GM23338 (cell line): ENCODE measurements at regions not wholly inside any gene's neighbourhood (a gene's known extent, or its start where the extent isn't known, plus 50 kb on each side); places are given as distances from the start of the nearest gene placed in this dataset.

Experiments
- ATAC-seq: fragments of 200-7000 bp; cut with Tn5 transposase; 3 replicates; pipeline ENCODE4 v1.9.1; 2020
- DNase-seq: peaks from one replicate; pipeline ENCODE4 v3.0.0-alpha.2; 2015; ENCODE audit warnings: low spot score
- H2AFZ ChIP-seq: fragments of 200-600 bp; sonication (generic); 2 replicates; pipeline ENCODE4 v1.8.0; 2016; ENCODE audit warnings: antibody characterized with exemption, mild to moderate bottlenecking, moderate library complexity
- H3F3A ChIP-seq: fragments of 200-600 bp; sonication (generic); replicated peaks from 2 replicates; pipeline ENCODE4 v1.8.0; 2017; ENCODE audit warnings: antibody characterized with exemption, mixed run types, low read depth
- H3K27ac ChIP-seq: fragments of 200-600 bp; sonication (generic); 2 replicates; pipeline ENCODE4 v1.6.1; 2016; ENCODE audit warnings: low read depth
- H3K27me3 ChIP-seq: fragments of 200-600 bp; sonication (generic); 2 replicates; pipeline ENCODE4 v1.8.0; 2016; ENCODE audit warnings: mild to moderate bottlenecking, mixed run types, moderate library complexity; ENCODE audit not compliant: insufficient read depth
- H3K36me3 ChIP-seq: fragments of 200-600 bp; sonication (generic); 2 replicates; pipeline ENCODE4 v1.8.0; 2016; ENCODE audit warnings: mild to moderate bottlenecking; ENCODE audit not compliant: insufficient read depth
- H3K4me1 ChIP-seq: fragments of 200-600 bp; sonication (generic); 2 replicates; pipeline ENCODE4 v1.8.0; 2016; ENCODE audit warnings: mild to moderate bottlenecking, moderate library complexity; ENCODE audit not compliant: insufficient read depth
- H3K4me2 ChIP-seq: fragments of 200-600 bp; sonication (generic); 2 replicates; pipeline ENCODE4 v1.7.1; 2017; ENCODE audit warnings: mixed run types
- H3K4me3 ChIP-seq: fragments of 200-600 bp; sonication (generic); 2 replicates; pipeline ENCODE4 v1.6.1; 2016; ENCODE audit warnings: mixed run types
- H3K79me2 ChIP-seq: fragments of 200-600 bp; sonication (generic); replicated peaks from 2 replicates; pipeline ENCODE4 v1.8.0; 2017; ENCODE audit warnings: mild to moderate bottlenecking; ENCODE audit not compliant: insufficient read depth
- H3K9me2 ChIP-seq: fragments of 200-600 bp; sonication (generic); 2 replicates; pipeline ENCODE4 v1.8.0; 2017; ENCODE audit not compliant: insufficient read depth
- H4K20me1 ChIP-seq: fragments of 200-600 bp; sonication (generic); replicated peaks from 2 replicates; pipeline ENCODE4 v1.8.0; 2017; ENCODE audit warnings: mild to moderate bottlenecking; ENCODE audit not compliant: insufficient read depth
- H3K27ac Mint-ChIP-seq: 2 replicates; pipeline ENCODE4 v1.8.0; 2020; ENCODE audit warnings: inconsistent platforms, mild to moderate bottlenecking, moderate library complexity, mixed read lengths
- H3K27me3 Mint-ChIP-seq: 3 replicates; pipeline ENCODE4 v1.8.0; 2022; ENCODE audit warnings: low read depth, mild to moderate bottlenecking, moderate library complexity, mixed read lengths, inconsistent platforms; ENCODE audit not compliant: insufficient read depth, poor library complexity
- H3K36me3 Mint-ChIP-seq: 3 replicates; pipeline ENCODE4 v1.8.0; 2021; ENCODE audit warnings: low read depth, mild to moderate bottlenecking, inconsistent platforms, moderate library complexity, mixed read lengths
- H3K4me1 Mint-ChIP-seq: 3 replicates; pipeline ENCODE4 v1.8.0; 2020; ENCODE audit warnings: mild to moderate bottlenecking, inconsistent platforms, mixed read lengths
- H3K4me3 Mint-ChIP-seq: 3 replicates; pipeline ENCODE4 v1.8.0; 2021; ENCODE audit warnings: moderate library complexity, mild to moderate bottlenecking, inconsistent platforms, mixed read lengths
- H3K9me3 Mint-ChIP-seq: 3 replicates; pipeline ENCODE4 v1.8.0; 2020; ENCODE audit warnings: moderate library complexity, mild to moderate bottlenecking, inconsistent platforms, mixed read lengths
- CREB1 ChIP-seq: fragments of 250-450 bp; sonication (Bioruptor Pico); IDR thresholded peaks from 2 replicates; pipeline ENCODE4 v1.5.0; 2020; ENCODE audit warnings: low read depth, mild to moderate bottlenecking, moderate library complexity
- ETS1 ChIP-seq: IDR thresholded peaks from 2 replicates; pipeline ENCODE4 v1.6.1; 2016; ENCODE audit warnings: antibody characterized with exemption
- EZH2phosphoT487 ChIP-seq: fragments of 200-600 bp; sonication (generic); IDR thresholded peaks from one replicate; pipeline ENCODE4 v1.8.1; 2018; ENCODE audit warnings: antibody characterized with exemption; ENCODE audit not compliant: unreplicated experiment
- JUNB ChIP-seq: IDR thresholded peaks from one replicate; pipeline ENCODE4 v1.6.1; 2016; ENCODE audit warnings: antibody characterized with exemption; ENCODE audit not compliant: unreplicated experiment
- NANOG ChIP-seq: IDR thresholded peaks from 2 replicates; pipeline ENCODE4 v1.6.1; 2016; ENCODE audit warnings: antibody characterized with exemption, borderline replicate concordance
- POLR2AphosphoS5 ChIP-seq: IDR thresholded peaks from 2 replicates; pipeline ENCODE4 v1.6.1; 2016; ENCODE audit warnings: antibody characterized with exemption, low read depth
- REST ChIP-seq: IDR thresholded peaks from one replicate; pipeline ENCODE4 v1.6.1; 2018; ENCODE audit warnings: antibody characterized with exemption; ENCODE audit not compliant: unreplicated experiment
- STAT1 ChIP-seq: IDR thresholded peaks from one replicate; pipeline ENCODE4 v1.6.1; 2016; ENCODE audit warnings: antibody characterized with exemption; ENCODE audit not compliant: unreplicated experiment
- ZNF114 ChIP-seq: fragments of 250-450 bp; sonication (Bioruptor Pico); IDR thresholded peaks from 2 replicates; pipeline ENCODE4 v1.5.0; 2020; ENCODE audit warnings: mild to moderate bottlenecking, moderate library complexity
- ZNF331 ChIP-seq: fragments of 250-450 bp; sonication (Bioruptor Pico); IDR thresholded peaks from 2 replicates; pipeline ENCODE4 v1.5.0; 2020; ENCODE audit warnings: low read depth, mild to moderate bottlenecking, moderate library complexity
- TF ChIP-seq, protein P1 (sequence below), 2 experiments: fragments of 200-600 bp in 1 of 2; sonication (generic) in 1 of 2; conservative IDR thresholded peaks; 2 replicates each; pipeline versions ENCODE4 v1.5.1 to v1.6.1; 2016 to 2017; ENCODE audit warnings: antibody characterized with exemption in 2 of 2, low read depth in 2 of 2, mild to moderate bottlenecking in 2 of 2, moderate library complexity in 1 of 2

DNA sequence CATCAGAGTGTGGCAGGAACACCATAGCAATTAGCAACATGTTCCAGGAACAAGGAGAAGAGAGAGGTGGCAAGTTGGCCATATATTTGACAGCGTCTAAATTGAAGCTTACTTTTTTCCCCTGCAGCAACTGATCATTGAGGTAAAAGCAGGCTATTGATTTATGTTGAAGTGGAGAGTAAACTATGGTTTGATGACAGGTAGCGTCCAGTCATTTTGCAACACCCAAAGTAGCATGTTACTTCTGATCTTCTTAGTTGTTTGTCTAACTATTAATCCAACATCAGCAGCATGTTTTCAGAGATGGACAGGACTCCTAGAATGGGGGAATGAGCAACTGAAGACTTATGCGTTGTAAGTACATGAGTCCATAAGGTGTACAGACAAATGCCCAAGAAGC is 225.8 kb downstream of the ZPLD1 start:
- H3K27ac Mint-ChIP-seq, result no peak overlapping the region
- no peak overlapping the region for H3K27ac ChIP-seq
- ATAC-seq (no peak), DNase-seq (no peak)
- H3K79me2 ChIP-seq, result no peaks in the 10 kb centered on the region
- no peaks in the 10 kb centered on the region for H3K4me1 ChIP-seq
- no peaks in the 10 kb centered on the region for H3K4me1 Mint-ChIP-seq
- no peak overlapping the region for H3K4me2 ChIP-seq
- no peak overlapping the region for H3K4me3 Mint-ChIP-seq
- H3K27me3 ChIP-seq, result no peaks in the 10 kb centered on the region
- H3K4me3 ChIP-seq, result no peak overlapping the region
- H3K36me3 ChIP-seq, result no peaks in the 10 kb centered on the region
- H2AFZ ChIP-seq, result no peak overlapping the region
- no peaks in the 10 kb centered on the region for H3K36me3 Mint-ChIP-seq
- H3K9me2 ChIP-seq, result 0 out of 2 replicates have a peak, but pooled peaks cover 2% of the 10 kb centered on the region
- H3F3A ChIP-seq, result no peaks in the 10 kb centered on the region
- no peaks in the 10 kb centered on the region for H4K20me1 ChIP-seq
- H3K27me3 Mint-ChIP-seq, result no peaks in the 10 kb centered on the region
- H3K9me3 Mint-ChIP-seq, result peaks cover 3% of the 10 kb centered on the region; the same call in 1 of the 3 replicates
- TF ChIP-seq ETS1 (no peak), ZNF114 (no peak), POLR2AphosphoS5 (no peak), REST (no peak), STAT1 (no peak), JUNB (no peak)
- TF ChIP-seq, protein P1, sequence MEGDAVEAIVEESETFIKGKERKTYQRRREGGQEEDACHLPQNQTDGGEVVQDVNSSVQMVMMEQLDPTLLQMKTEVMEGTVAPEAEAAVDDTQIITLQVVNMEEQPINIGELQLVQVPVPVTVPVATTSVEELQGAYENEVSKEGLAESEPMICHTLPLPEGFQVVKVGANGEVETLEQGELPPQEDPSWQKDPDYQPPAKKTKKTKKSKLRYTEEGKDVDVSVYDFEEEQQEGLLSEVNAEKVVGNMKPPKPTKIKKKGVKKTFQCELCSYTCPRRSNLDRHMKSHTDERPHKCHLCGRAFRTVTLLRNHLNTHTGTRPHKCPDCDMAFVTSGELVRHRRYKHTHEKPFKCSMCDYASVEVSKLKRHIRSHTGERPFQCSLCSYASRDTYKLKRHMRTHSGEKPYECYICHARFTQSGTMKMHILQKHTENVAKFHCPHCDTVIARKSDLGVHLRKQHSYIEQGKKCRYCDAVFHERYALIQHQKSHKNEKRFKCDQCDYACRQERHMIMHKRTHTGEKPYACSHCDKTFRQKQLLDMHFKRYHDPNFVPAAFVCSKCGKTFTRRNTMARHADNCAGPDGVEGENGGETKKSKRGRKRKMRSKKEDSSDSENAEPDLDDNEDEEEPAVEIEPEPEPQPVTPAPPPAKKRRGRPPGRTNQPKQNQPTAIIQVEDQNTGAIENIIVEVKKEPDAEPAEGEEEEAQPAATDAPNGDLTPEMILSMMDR (conservative IDR thresholded peaks at IDR 0.05; ENCODE audit: low read depth in 2 of 2), result no peak

DNA sequence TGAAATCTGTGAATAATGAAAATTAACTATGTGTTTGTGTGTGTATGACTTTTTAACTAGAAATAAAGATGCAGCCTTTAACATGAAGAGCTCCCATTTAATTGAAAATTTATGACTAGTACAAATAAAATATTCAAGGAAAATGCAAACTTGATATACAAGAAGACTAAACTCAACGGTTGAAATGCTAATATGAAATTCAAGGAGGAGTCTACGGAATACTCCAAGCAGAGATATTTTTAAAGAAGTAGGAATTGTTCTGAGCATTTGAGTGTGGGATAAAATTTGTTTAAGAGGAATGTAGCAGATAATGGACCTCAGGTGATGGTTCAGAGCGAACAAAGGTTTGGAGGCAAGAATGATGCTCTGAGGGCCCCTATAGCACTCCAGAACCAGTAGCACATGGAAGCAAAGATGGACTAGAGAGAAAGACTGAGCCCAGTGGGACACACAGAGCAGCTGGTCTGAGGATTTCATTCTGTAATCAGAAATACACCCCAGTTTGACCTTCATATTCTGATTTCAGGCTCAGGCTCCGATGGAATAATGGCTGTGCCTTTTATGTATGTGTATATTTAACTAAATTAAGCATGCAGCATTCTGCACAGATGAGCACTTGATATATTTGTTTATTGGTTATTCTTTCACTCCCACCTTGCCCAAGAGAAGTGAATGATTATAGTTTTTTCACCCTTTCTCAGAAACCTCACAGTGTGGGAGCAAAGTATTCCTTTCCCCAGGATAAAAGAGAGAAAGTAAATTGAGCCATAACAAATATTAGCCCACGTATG is 227.1 kb downstream of the ZPLD1 start:
- H3K4me3 ChIP-seq, result no peak overlapping the region
- H3K27me3 ChIP-seq, result no peaks in the 10 kb centered on the region
- H3K9me3 Mint-ChIP-seq, result peaks cover 3% of the 10 kb centered on the region; the same call in 1 of the 3 replicates
- no peaks in the 10 kb centered on the region for H4K20me1 ChIP-seq
- H3K4me1 Mint-ChIP-seq, result no peaks in the 10 kb centered on the region
- no peaks in the 10 kb centered on the region for H3K36me3 ChIP-seq
- H3K27me3 Mint-ChIP-seq, result peaks cover 2% of the 10 kb centered on the region
- H3K79me2 ChIP-seq, result no peaks in the 10 kb centered on the region
- no peak overlapping the region for H3K27ac Mint-ChIP-seq
- H3K27ac ChIP-seq, result no peak overlapping the region
- no peaks in the 10 kb centered on the region for H3K36me3 Mint-ChIP-seq
- H3K4me1 ChIP-seq, result no peaks in the 10 kb centered on the region
- no peak overlapping the region for H3K4me2 ChIP-seq
- H3K4me3 Mint-ChIP-seq, result no peak overlapping the region
- H3K9me2 ChIP-seq, result 0 out of 2 replicates have a peak, but pooled peaks cover 2% of the 10 kb centered on the region
- no peak overlapping the region for H2AFZ ChIP-seq
- DNase-seq (no peak), ATAC-seq (no peak)
- no peaks in the 10 kb centered on the region for H3F3A ChIP-seq
- no peak for TF ChIP-seq ZNF114
- no peak for TF ChIP-seq POLR2AphosphoS5
- no peak for TF ChIP-seq CREB1 (CRISPR knock-in tag)
- TF ChIP-seq EZH2phosphoT487, result no peak
- no peak for TF ChIP-seq NANOG
- TF ChIP-seq JUNB, result no peak
- TF ChIP-seq, protein P1 (conservative IDR thresholded peaks at IDR 0.05; ENCODE audit: low read depth in 2 of 2), result no peak
- TF ChIP-seq ZNF331 (CRISPR knock-in tag), result no peak
